PFSK-1 (cell line): ENCODE measurements at regions not wholly inside any gene's neighbourhood (a gene's known extent, or its start where the extent isn't known, plus 50 kb on each side); places are given as distances from the start of the nearest gene placed in this dataset.

ENCODE experiments used
- POLR2AphosphoS5 ChIP-seq: IDR thresholded peaks from 2 replicates; pipeline ENCODE4 v1.6.1; 2012; ENCODE audit warnings: low read depth, mild to moderate bottlenecking, control low read depth, low read length, moderate library complexity
- SIN3A ChIP-seq: IDR thresholded peaks from 2 replicates; pipeline ENCODE4 v1.6.1; 2012; ENCODE audit warnings: mild to moderate bottlenecking, low read length, moderate library complexity, borderline replicate concordance; ENCODE audit not compliant: insufficient read depth
- TAF1 ChIP-seq: IDR thresholded peaks from 2 replicates; pipeline ENCODE4 v1.6.1; 2012; ENCODE audit warnings: low read length, control low read depth, borderline replicate concordance; ENCODE audit not compliant: insufficient read depth
- TF ChIP-seq, protein P1 (sequence below), 2 experiments: IDR thresholded peaks; 2 replicates each; pipeline versions ENCODE4 v1.6.1 to v1.8.0; 2011 to 2012; ENCODE audit warnings: low read depth in 2 of 2, low read length in 2 of 2, control low read depth in 1 of 2, inconsistent platforms in 1 of 2, mild to moderate bottlenecking in 1 of 2, moderate library complexity in 1 of 2; ENCODE audit not compliant: insufficient read depth in 1 of 2

GRCh38 chr10:130652544-130652943 is 516.4 kb downstream of the GLRX3 start:
- TF ChIP-seq, protein P1, sequence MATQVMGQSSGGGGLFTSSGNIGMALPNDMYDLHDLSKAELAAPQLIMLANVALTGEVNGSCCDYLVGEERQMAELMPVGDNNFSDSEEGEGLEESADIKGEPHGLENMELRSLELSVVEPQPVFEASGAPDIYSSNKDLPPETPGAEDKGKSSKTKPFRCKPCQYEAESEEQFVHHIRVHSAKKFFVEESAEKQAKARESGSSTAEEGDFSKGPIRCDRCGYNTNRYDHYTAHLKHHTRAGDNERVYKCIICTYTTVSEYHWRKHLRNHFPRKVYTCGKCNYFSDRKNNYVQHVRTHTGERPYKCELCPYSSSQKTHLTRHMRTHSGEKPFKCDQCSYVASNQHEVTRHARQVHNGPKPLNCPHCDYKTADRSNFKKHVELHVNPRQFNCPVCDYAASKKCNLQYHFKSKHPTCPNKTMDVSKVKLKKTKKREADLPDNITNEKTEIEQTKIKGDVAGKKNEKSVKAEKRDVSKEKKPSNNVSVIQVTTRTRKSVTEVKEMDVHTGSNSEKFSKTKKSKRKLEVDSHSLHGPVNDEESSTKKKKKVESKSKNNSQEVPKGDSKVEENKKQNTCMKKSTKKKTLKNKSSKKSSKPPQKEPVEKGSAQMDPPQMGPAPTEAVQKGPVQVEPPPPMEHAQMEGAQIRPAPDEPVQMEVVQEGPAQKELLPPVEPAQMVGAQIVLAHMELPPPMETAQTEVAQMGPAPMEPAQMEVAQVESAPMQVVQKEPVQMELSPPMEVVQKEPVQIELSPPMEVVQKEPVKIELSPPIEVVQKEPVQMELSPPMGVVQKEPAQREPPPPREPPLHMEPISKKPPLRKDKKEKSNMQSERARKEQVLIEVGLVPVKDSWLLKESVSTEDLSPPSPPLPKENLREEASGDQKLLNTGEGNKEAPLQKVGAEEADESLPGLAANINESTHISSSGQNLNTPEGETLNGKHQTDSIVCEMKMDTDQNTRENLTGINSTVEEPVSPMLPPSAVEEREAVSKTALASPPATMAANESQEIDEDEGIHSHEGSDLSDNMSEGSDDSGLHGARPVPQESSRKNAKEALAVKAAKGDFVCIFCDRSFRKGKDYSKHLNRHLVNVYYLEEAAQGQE (IDR thresholded peaks at IDR 0.05; ENCODE audit: insufficient read depth in 1 of 2, low read depth in 2 of 2, low read length in 2 of 2) = no peak
- TF ChIP-seq POLR2AphosphoS5 (no peak), TAF1 (no peak), SIN3A (no peak)
